Spleen (tissue), 11 donors: ENCODE measurements at regions not wholly inside any gene's neighbourhood (a gene's known extent, or its start where the extent isn't known, plus 50 kb on each side); places are given as distances from the start of the nearest gene placed in this dataset.

Experiments
- DNase-seq: peaks from one replicate; pipeline ENCODE4 v3.0.0-alpha.2; 2020
- H3K27ac ChIP-seq, 8 donors: fragments of 200-600 bp; sonication (generic) in 7 of 8; 1 replicate in 4 of 8; 2 replicates in 4 of 8; pipeline versions ENCODE4 v1.5.0 to v1.8.0; 2016 to 2021; ENCODE audit warnings: inconsistent platforms in 4 of 8, mild to moderate bottlenecking in 4 of 8, moderate library complexity in 1 of 8
- H3K27me3 ChIP-seq, 7 donors: fragments of 200-600 bp; sonication (generic) in 6 of 7; replicated peaks in 1 of 7; 1 replicate in 4 of 7; 2 replicates in 3 of 7; pipeline versions ENCODE4 v1.5.0 to v1.8.0; 2016 to 2021; ENCODE audit warnings: inconsistent platforms in 3 of 7, mild to moderate bottlenecking in 1 of 7
- H3K36me3 ChIP-seq, 6 donors: fragments of 200-600 bp; sonication (generic) in 5 of 6; 1 replicate in 4 of 6; 2 replicates in 2 of 6; pipeline versions ENCODE4 v1.5.0 to v1.8.0; 2016 to 2021; ENCODE audit warnings: inconsistent platforms in 2 of 6
- H3K4me1 ChIP-seq, 6 donors: fragments of 200-600 bp; sonication (generic) in 5 of 6; 1 replicate in 3 of 6; 2 replicates in 3 of 6; pipeline versions ENCODE4 v1.5.0 to v1.8.0; 2016 to 2021; ENCODE audit warnings: inconsistent platforms in 3 of 6
- H3K4me3 ChIP-seq, 8 donors: fragments of 200-600 bp; sonication (generic) in 7 of 8; 1 replicate in 4 of 8; 2 replicates in 4 of 8; pipeline versions ENCODE4 v1.5.0 to v1.8.0; 2016 to 2021; ENCODE audit warnings: inconsistent platforms in 4 of 8, mild to moderate bottlenecking in 4 of 8, moderate library complexity in 2 of 8
- H3K9me3 ChIP-seq, 8 donors: fragments of 200-600 bp; sonication (generic) in 7 of 8; 1 replicate in 4 of 8; 2 replicates in 4 of 8; pipeline versions ENCODE4 v1.5.0 to v1.8.0; 2016 to 2021; ENCODE audit warnings: inconsistent platforms in 4 of 8
- POLR2A ChIP-seq, 3 donors: fragments of 450-650 bp; IDR thresholded peaks; one replicate each; pipeline ENCODE4 v1.5.1; 2017; ENCODE audit warnings: antibody characterized with exemption in 3 of 3, mild to moderate bottlenecking in 1 of 3
- POLR2AphosphoS5 ChIP-seq, 3 donors: sonication (generic); formaldehyde crosslinking; IDR thresholded peaks; one replicate each; pipeline ENCODE4 v1.5.1; 2017; ENCODE audit warnings: antibody characterized with exemption in 3 of 3
- WGBS, 5 donors: extraction: QIAGEN DNeasy Blood & Tissue Kit in 3 of 5; methylation state at CpG; one replicate each; pipeline versions ENCODE4 v1.1.5 to v1.1.7; 2013 to 2018; 5-methylcytosine and 5-hydroxymethylcytosine counted together
- intact Hi-C: fragments of 100-400 bp; cut with DNase I; formaldehyde crosslinking; loops from one replicate; pipeline ENCODE4 v1.15.0; 2023; ENCODE audit warnings: low total_unique reads
- TF ChIP-seq, protein P1 (sequence below), 11 experiments: fragments of 200-600 bp in 7 of 11; fragments of 450-650 bp in 4 of 11; sonication (generic) in 4 of 11; IDR thresholded peaks in 8 of 11; conservative IDR thresholded peaks in 3 of 11; 1 replicate in 7 of 11; 2 replicates in 4 of 11; pipeline versions ENCODE4 v1.4.0 to v1.8.0; 2016 to 2021; ENCODE audit warnings: antibody characterized with exemption in 11 of 11, inconsistent platforms in 4 of 11, mild to moderate bottlenecking in 1 of 11
- donor health status: healthy with polysubstance abuse.
- donor health status: DM: no; HTN: no; CAD: no; lungs with moderate emphysema.
- donor health status: DM: no; HTN: no; CAD: no.
- donor health status: Bipolar disorder and iron deficiency.
- donor health status: healthy.
- donor health status: DM: no; HTN: no; CAD: no.
- donor health status: DM: yes; HTN: yes; CAD: no.

- TF ChIP-seq POLR2AphosphoS5 (IDR thresholded peaks at IDR 0.05) (no peak), POLR2A (IDR thresholded peaks at IDR 0.05) (no peak)
- TF ChIP-seq, protein P1, sequence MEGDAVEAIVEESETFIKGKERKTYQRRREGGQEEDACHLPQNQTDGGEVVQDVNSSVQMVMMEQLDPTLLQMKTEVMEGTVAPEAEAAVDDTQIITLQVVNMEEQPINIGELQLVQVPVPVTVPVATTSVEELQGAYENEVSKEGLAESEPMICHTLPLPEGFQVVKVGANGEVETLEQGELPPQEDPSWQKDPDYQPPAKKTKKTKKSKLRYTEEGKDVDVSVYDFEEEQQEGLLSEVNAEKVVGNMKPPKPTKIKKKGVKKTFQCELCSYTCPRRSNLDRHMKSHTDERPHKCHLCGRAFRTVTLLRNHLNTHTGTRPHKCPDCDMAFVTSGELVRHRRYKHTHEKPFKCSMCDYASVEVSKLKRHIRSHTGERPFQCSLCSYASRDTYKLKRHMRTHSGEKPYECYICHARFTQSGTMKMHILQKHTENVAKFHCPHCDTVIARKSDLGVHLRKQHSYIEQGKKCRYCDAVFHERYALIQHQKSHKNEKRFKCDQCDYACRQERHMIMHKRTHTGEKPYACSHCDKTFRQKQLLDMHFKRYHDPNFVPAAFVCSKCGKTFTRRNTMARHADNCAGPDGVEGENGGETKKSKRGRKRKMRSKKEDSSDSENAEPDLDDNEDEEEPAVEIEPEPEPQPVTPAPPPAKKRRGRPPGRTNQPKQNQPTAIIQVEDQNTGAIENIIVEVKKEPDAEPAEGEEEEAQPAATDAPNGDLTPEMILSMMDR (IDR thresholded peaks at IDR 0.05 in 8 of 11, conservative IDR thresholded peaks at IDR 0.05 in 3 of 11), result no peak
- DNase-seq, result no peak
- H3K27me3 ChIP-seq, result no peaks in the 10 kb centered on the region
Measured at GRCh38 chr3:109685084-109686079, 348.0 kb upstream of the DPPA4 start.

DNA sequence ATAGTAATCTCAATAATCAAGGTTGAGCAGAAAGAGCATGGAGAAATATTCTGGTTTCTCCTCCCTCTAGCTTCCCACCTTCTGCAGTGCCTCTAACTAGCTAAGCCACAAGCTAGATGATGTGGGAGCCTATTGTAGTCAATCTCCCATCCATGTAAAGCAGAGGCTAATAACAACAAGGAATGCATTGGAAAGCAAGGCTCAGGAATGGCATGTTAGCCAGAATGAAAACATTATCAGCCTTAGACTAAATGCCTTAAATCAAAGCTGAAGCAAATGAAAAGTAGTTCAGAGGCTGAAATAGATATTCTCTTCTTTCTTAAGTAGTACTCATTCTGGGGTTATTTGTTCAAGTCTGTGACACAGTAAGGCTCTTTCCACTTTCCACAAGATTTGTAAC is 350.3 kb upstream of the DPPA4 start:
- Histone ChIP-seq H3K9me3 (peaks cover 0 to 27% (median 9%) of the 10 kb centered on the region in 8 donors), H3K4me1 (no peaks in the 10 kb centered on the region), H3K27ac (no peak overlapping the region), H3K36me3 (no peaks in the 10 kb centered on the region), H3K4me3 (no peak overlapping the region), H3K27me3 (no peaks in the 10 kb centered on the region)
- intact Hi-C loops, result no loop called here
- no peak for DNase-seq
- TF ChIP-seq, protein P1 (IDR thresholded peaks at IDR 0.05 in 8 of 11, conservative IDR thresholded peaks at IDR 0.05 in 3 of 11), result no peak
- no peak for TF ChIP-seq POLR2A (IDR thresholded peaks at IDR 0.05)
- no peak for TF ChIP-seq POLR2AphosphoS5 (IDR thresholded peaks at IDR 0.05)

More at GRCh38 chr3:109685084-109686079, 348.0 kb upstream of the DPPA4 start:
- no peak overlapping the region for H3K4me3 ChIP-seq
- H3K9me3 ChIP-seq, result peaks cover 0 to 15% (median 4%) of the 10 kb centered on the region in 8 donors
- no peaks in the 10 kb centered on the region for H3K36me3 ChIP-seq
- H3K4me1 ChIP-seq, result no peaks in the 10 kb centered on the region
- intact Hi-C loops, result no loop called here
- WGBS, 5 donors, result 61 to 82% (median 78%) methylated on average over 5 of the region's 5 CpGs
- no peak overlapping the region for H3K27ac ChIP-seq

DNA sequence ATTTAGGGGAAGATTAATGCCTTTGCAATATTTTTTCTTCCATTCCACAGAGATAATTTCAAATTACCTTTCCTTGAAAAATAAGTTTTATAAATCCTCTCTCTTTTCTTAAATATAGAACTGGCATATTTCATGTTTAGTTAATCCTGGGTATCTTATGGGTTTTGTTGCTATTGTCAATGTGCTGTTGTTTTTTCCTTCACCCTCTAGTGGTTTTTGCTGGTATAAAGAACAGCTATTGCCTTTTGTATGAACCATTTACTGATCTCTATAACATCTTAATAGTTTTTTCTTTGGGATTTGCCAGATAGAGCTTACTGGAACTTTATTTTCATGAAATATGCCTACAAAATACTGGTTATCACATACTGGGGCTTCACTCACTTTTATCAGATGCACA is 359.6 kb upstream of the DPPA4 start:
- no peaks in the 10 kb centered on the region for H3K27me3 ChIP-seq
- no peaks in the 10 kb centered on the region for H3K4me1 ChIP-seq
- TF ChIP-seq POLR2A (IDR thresholded peaks at IDR 0.05) (no peak), POLR2AphosphoS5 (IDR thresholded peaks at IDR 0.05) (no peak)
- TF ChIP-seq, protein P1 (IDR thresholded peaks at IDR 0.05 in 8 of 11, conservative IDR thresholded peaks at IDR 0.05 in 3 of 11), result no peak
- no peak overlapping the region for H3K27ac ChIP-seq
- peaks cover 0 to 46% (median 28%) of the 10 kb centered on the region in 8 donors for H3K9me3 ChIP-seq
- DNase-seq, result no peak
- intact Hi-C loops, result no loop called here
- H3K36me3 ChIP-seq, result no peaks in the 10 kb centered on the region
- H3K4me3 ChIP-seq, result no peak overlapping the region

GRCh38 chr3:109702252-109702651 is 364.9 kb upstream of the DPPA4 start:
- H3K4me1 ChIP-seq, result no peaks in the 10 kb centered on the region
- no peak for DNase-seq
- TF ChIP-seq, protein P1 (IDR thresholded peaks at IDR 0.05 in 8 of 11, conservative IDR thresholded peaks at IDR 0.05 in 3 of 11), result no peak
- TF ChIP-seq POLR2A (IDR thresholded peaks at IDR 0.05), result no peak
- TF ChIP-seq POLR2AphosphoS5 (IDR thresholded peaks at IDR 0.05), result no peak
- intact Hi-C loops, result no loop called here
- WGBS, 5 donors, result 8 to 24% (median 13%) methylated on average over 1 of the region's 1 CpG
- H3K9me3 ChIP-seq, result peaks cover 0 to 3% (median 0%) of the 10 kb centered on the region in 8 donors
- no peaks in the 10 kb centered on the region for H3K27me3 ChIP-seq
- no peak overlapping the region for H3K4me3 ChIP-seq
- no peaks in the 10 kb centered on the region for H3K36me3 ChIP-seq
- H3K27ac ChIP-seq, result no peak overlapping the region
